Glutamatergic neuron (in vitro differentiated cells): ENCODE measurements at regions not wholly inside any gene's neighbourhood (a gene's known extent, or its start where the extent isn't known, plus 50 kb on each side); places are given as distances from the start of the nearest gene placed in this dataset.

ENCODE experiments used
- DNase-seq: peaks from one replicate; pipeline ENCODE4 v3.0.0; 2022
- H3K27ac Mint-ChIP-seq: one replicate; pipeline ENCODE4 v1.8.0; 2020; ENCODE audit warnings: mild to moderate bottlenecking, mixed read lengths, inconsistent platforms; ENCODE audit not compliant: unreplicated experiment
- H3K27me3 Mint-ChIP-seq: one replicate; pipeline ENCODE4 v1.8.0; 2020; ENCODE audit warnings: mild to moderate bottlenecking, moderate library complexity, mixed read lengths, inconsistent platforms; ENCODE audit not compliant: unreplicated experiment
- H3K36me3 Mint-ChIP-seq: one replicate; pipeline ENCODE4 v1.8.0; 2020; ENCODE audit warnings: mild to moderate bottlenecking, mixed read lengths, inconsistent platforms; ENCODE audit not compliant: unreplicated experiment
- H3K4me1 Mint-ChIP-seq: one replicate; pipeline ENCODE4 v1.8.0; 2020; ENCODE audit warnings: mild to moderate bottlenecking, low read depth, mixed read lengths, inconsistent platforms; ENCODE audit not compliant: unreplicated experiment
- H3K4me3 Mint-ChIP-seq: one replicate; pipeline ENCODE4 v1.8.0; 2020; ENCODE audit warnings: mild to moderate bottlenecking, mixed read lengths, inconsistent platforms; ENCODE audit not compliant: unreplicated experiment
- H3K9me3 Mint-ChIP-seq: one replicate; pipeline ENCODE4 v1.8.0; 2020; ENCODE audit warnings: mild to moderate bottlenecking, moderate library complexity, mixed read lengths, inconsistent platforms; ENCODE audit not compliant: unreplicated experiment
- CTCF ChIP-seq: fragments of 200-600 bp; sonication (generic); IDR thresholded peaks from one replicate; pipeline ENCODE4 v1.5.0; 2021; ENCODE audit not compliant: partially characterized antibody, unreplicated experiment

GRCh38 chr20:40892642-40893041, 136.0 kb upstream of the TOP1 start:
- Mint-ChIP-seq H3K9me3 (peaks cover 3% of the 10 kb centered on the region), H3K36me3 (no peaks in the 10 kb centered on the region), H3K4me3 (no peak overlapping the region), H3K4me1 (peaks cover 15% of the 10 kb centered on the region), H3K27ac (no peak overlapping the region), H3K27me3 (peaks cover 2% of the 10 kb centered on the region)
- TF ChIP-seq CTCF: no peak
- no peak for DNase-seq

GRCh38 chr20:40893610-40894236, 134.9 kb upstream of the TOP1 start:
- H3K36me3 Mint-ChIP-seq: no peaks in the 10 kb centered on the region
- no peak overlapping the region for H3K27ac Mint-ChIP-seq
- H3K27me3 Mint-ChIP-seq: peaks cover 1% of the 10 kb centered on the region
- peaks cover 18% of the 10 kb centered on the region for H3K4me1 Mint-ChIP-seq
- no peak for DNase-seq
- H3K4me3 Mint-ChIP-seq: no peak overlapping the region
- TF ChIP-seq CTCF: no peak
- H3K9me3 Mint-ChIP-seq: peaks cover 4% of the 10 kb centered on the region

DNA sequence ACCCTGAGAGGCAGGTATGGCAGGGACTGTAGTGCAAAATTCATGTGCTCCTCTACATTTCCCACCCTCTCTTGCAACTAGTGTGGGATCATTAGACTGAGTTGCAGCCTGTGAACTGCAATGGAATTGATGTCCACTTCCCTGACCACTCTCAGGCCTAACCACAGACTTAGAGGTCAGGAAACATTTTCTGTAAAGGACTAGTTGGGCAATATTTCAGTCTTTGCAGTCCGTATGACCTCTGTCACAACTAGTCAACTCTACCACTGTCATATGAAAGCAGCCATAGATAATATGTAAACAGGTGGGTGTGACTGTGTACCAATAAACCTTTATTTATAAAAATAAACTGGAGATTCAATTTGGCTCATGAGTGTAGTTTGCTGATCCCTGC, 134.4 kb upstream of the TOP1 start:
- Mint-ChIP-seq H3K4me3 (no peak overlapping the region), H3K9me3 (peaks cover 4% of the 10 kb centered on the region), H3K27ac (no peak overlapping the region), H3K36me3 (no peaks in the 10 kb centered on the region), H3K4me1 (peaks cover 20% of the 10 kb centered on the region), H3K27me3 (peaks cover 1% of the 10 kb centered on the region)
- no peak for TF ChIP-seq CTCF
- DNase-seq: no peak

GRCh38 chr20:40895182-40895581, 133.4 kb upstream of the TOP1 start:
- no peak for TF ChIP-seq CTCF
- peaks cover 1% of the 10 kb centered on the region for H3K27me3 Mint-ChIP-seq

DNA sequence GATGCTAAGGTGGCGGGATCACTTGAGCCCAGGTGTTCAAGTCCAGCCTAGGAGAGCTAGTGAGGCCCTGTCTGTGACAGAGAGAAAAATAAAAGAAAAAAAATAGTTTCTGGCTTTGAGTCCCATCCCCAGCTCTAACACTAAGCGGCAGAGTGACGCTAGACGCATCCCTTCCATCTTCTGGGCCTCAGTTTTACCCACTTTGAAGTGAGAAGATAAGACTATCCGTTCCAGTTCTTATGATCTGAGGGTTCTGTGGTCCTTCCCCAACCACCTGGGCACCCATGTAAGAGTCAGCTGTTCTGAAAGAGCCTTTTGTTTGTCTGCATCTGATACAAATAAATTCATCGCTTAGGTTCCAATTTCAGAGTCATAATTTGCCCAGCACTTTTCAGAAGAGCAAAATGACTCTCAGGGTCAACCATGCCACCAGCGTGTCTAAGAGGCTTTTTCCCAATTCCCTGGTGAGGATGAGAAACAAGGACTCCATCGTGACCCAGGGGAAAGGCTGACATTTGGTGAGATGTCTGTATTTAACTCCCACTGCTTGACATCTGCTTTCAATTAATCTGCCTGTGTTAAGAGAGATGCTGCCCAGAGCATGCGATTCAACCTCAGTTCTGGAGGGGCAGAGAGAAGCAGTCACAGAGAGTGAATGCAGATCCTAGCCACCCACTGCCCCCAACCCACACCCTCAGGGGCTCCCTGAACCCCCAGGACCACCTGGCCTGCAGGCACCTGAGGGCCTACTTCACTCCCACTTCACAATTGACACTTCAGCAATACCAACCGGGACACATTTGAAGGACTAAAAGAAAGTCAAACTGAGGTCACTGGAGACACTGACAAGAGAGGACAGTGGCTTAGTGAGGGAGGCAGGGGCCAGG, 131.6 kb upstream of the TOP1 start:
- no peaks in the 10 kb centered on the region for H3K36me3 Mint-ChIP-seq
- peak overlapping the region; percentile 73 for H3K27ac Mint-ChIP-seq
- no peak for TF ChIP-seq CTCF
- peak overlapping the region; percentile 36 for H3K4me3 Mint-ChIP-seq
- H3K27me3 Mint-ChIP-seq: peaks cover 1% of the 10 kb centered on the region
- no peak for DNase-seq
- peaks cover 4% of the 10 kb centered on the region for H3K9me3 Mint-ChIP-seq
- peaks cover 26% of the 10 kb centered on the region for H3K4me1 Mint-ChIP-seq

More at GRCh38 chr20:40895182-40895581, 133.4 kb upstream of the TOP1 start:
- DNase-seq: no peak
- no peak overlapping the region for H3K27ac Mint-ChIP-seq
- no peak overlapping the region for H3K4me3 Mint-ChIP-seq
- peaks cover 26% of the 10 kb centered on the region for H3K4me1 Mint-ChIP-seq
- H3K9me3 Mint-ChIP-seq: peaks cover 4% of the 10 kb centered on the region
- H3K36me3 Mint-ChIP-seq: no peaks in the 10 kb centered on the region
